ENCODE measurements at regions not wholly inside any gene's neighbourhood (a gene's known extent, or its start where the extent isn't known, plus 50 kb on each side); places are given as distances from the start of the nearest gene placed in this dataset.

DNA sequence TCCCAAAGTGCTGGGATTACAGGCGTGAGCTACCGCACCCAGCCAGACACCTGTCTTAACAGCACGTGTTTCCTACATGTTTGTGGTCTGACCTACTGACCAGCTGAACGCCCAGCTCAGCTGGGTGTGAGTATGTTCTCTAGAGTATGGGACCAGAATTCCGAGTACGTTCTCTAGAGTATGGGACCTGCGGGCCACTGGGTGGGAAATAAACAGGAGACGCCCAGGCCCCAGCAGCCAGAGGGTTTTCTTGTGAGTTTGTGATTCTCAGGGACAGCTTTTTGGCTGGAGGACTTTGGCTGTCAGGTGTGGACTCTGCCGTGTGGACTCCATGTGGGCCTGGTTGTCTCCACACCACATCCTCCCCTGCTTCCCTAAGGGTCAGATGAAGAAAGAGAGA is 87.3 kb downstream of the CHRD start:
- no peaks in the 10 kb centered on the region for H3K4me1 ChIP-seq (ENCODE audit: insufficient read depth, low read length)
- no peaks in the 10 kb centered on the region for H4K20me1 ChIP-seq (ENCODE audit: control insufficient read depth, insufficient read depth, insufficient read length)
- H3K27ac ChIP-seq (ENCODE audit: insufficient read length, low read depth, low read length): no peak overlapping the region
- no peaks in the 10 kb centered on the region for H3K23me2 ChIP-seq (ENCODE audit: insufficient read length, low read depth, low read length, poor library complexity, severe bottlenecking)
- H4K91ac ChIP-seq (ENCODE audit: insufficient read length, low read depth, low read length): no peak overlapping the region
- no peak overlapping the region for H4K5ac ChIP-seq (ENCODE audit: insufficient read length, low read depth, low read length)
- no peak overlapping the region for H3K9ac ChIP-seq (ENCODE audit: extremely low read depth, insufficient read length, low read length)
- no peak overlapping the region for H2BK20ac ChIP-seq (ENCODE audit: low read depth, low read length, poor library complexity, severe bottlenecking)
- no peak for DNase-seq
- no peaks in the 10 kb centered on the region for H3K79me2 ChIP-seq (ENCODE audit: insufficient read depth, low read length)
- H4K8ac ChIP-seq (replicated peaks; ENCODE audit: insufficient read length, low read depth, low read length): no peak overlapping the region
- no peak overlapping the region for H3K18ac ChIP-seq (ENCODE audit: insufficient read length, low read depth, low read length)
- Mint-ChIP-seq H3K4me1 (peaks cover 2 to 9% of the 10 kb centered on the region in 2 experiments), H3K9me3 (peaks cover 0 to 3% of the 10 kb centered on the region in 2 experiments; a peak in 2 of 5 replicates), H3K36me3 (ENCODE audit: insufficient read depth in 1 of 3, low read depth in 3 of 3) (no peaks in the 10 kb centered on the region), H3K27me3 (ENCODE audit: low read depth) (peaks cover 5% of the 10 kb centered on the region), H3K4me3 (no peak overlapping the region), H3K27ac (no peak overlapping the region)
- TF ChIP-seq, protein P1, sequence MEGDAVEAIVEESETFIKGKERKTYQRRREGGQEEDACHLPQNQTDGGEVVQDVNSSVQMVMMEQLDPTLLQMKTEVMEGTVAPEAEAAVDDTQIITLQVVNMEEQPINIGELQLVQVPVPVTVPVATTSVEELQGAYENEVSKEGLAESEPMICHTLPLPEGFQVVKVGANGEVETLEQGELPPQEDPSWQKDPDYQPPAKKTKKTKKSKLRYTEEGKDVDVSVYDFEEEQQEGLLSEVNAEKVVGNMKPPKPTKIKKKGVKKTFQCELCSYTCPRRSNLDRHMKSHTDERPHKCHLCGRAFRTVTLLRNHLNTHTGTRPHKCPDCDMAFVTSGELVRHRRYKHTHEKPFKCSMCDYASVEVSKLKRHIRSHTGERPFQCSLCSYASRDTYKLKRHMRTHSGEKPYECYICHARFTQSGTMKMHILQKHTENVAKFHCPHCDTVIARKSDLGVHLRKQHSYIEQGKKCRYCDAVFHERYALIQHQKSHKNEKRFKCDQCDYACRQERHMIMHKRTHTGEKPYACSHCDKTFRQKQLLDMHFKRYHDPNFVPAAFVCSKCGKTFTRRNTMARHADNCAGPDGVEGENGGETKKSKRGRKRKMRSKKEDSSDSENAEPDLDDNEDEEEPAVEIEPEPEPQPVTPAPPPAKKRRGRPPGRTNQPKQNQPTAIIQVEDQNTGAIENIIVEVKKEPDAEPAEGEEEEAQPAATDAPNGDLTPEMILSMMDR (conservative IDR thresholded peaks at IDR 0.05): no peak
- H3K14ac ChIP-seq (ENCODE audit: insufficient read depth, low read length): no peak overlapping the region
- H3K23ac ChIP-seq (ENCODE audit: insufficient read length, low read depth, low read length): no peak overlapping the region
- H3K27me3 ChIP-seq (ENCODE audit: insufficient read depth, low read length): no peaks in the 10 kb centered on the region
- no peak overlapping the region for H2BK15ac ChIP-seq (ENCODE audit: low read depth, low read length)
- no peak overlapping the region for H2BK120ac ChIP-seq (ENCODE audit: low read depth, low read length, poor library complexity, severe bottlenecking)
- H2AFZ ChIP-seq (ENCODE audit: low read length): no peak overlapping the region
- H3K79me1 ChIP-seq (ENCODE audit: insufficient read depth, low read depth, low read length, poor library complexity, severe bottlenecking): no peaks in the 10 kb centered on the region
- H3K56ac ChIP-seq (ENCODE audit: insufficient read length, low read depth, low read length): no peak overlapping the region
- no peak overlapping the region for H3T11ph ChIP-seq (ENCODE audit: low read length)
- no peak overlapping the region for H3K4ac ChIP-seq (ENCODE audit: low read depth, low read length)
- H2AK5ac ChIP-seq (ENCODE audit: insufficient read length, low read length): no peak overlapping the region
- no peaks in the 10 kb centered on the region for H3K9me3 ChIP-seq (ENCODE audit: control insufficient read depth, low read depth, low read length)
- no CpG with 5 or more reads among the region's 9 CpGs for WGBS (ENCODE audit: extremely low coverage, insufficient read length, low lambda C conversion rate)
- no peak overlapping the region for H3K4me2 ChIP-seq (ENCODE audit: insufficient read depth, insufficient read length, low read length)
- no peak overlapping the region for H2BK12ac ChIP-seq (ENCODE audit: insufficient read length, low read depth, low read length)
- no peak overlapping the region for H2BK5ac ChIP-seq (ENCODE audit: insufficient read length, low read length)
